ENCODE measurements at regions not wholly inside any gene's neighbourhood (a gene's known extent, or its start where the extent isn't known, plus 50 kb on each side); places are given as distances from the start of the nearest gene placed in this dataset.

DNA sequence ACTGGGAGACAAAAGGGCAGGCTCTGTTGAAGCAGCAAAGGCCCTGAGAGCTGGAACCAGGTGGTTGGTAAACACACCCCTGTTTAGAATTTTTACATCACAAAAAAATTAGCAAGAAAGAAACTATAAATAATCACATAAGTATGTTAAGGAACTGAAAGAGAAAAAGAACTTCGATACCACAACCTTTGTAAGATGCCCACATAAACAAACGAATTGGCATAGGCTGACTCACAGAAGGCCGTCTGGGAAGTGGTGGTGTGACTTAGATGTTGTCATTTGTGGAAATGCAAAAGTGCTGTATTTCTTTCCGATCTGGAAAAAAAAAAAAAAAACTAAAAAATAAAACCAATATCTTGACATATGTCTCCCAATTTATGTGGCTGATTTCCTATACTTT lies 235.1 kb downstream of the USP46 start:
- TF ChIP-seq, protein P1, sequence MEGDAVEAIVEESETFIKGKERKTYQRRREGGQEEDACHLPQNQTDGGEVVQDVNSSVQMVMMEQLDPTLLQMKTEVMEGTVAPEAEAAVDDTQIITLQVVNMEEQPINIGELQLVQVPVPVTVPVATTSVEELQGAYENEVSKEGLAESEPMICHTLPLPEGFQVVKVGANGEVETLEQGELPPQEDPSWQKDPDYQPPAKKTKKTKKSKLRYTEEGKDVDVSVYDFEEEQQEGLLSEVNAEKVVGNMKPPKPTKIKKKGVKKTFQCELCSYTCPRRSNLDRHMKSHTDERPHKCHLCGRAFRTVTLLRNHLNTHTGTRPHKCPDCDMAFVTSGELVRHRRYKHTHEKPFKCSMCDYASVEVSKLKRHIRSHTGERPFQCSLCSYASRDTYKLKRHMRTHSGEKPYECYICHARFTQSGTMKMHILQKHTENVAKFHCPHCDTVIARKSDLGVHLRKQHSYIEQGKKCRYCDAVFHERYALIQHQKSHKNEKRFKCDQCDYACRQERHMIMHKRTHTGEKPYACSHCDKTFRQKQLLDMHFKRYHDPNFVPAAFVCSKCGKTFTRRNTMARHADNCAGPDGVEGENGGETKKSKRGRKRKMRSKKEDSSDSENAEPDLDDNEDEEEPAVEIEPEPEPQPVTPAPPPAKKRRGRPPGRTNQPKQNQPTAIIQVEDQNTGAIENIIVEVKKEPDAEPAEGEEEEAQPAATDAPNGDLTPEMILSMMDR (IDR thresholded peaks at IDR 0.05; ENCODE audit: insufficient read depth, low read length): no peak
- TF ChIP-seq POLR2AphosphoS5 (IDR thresholded peaks at IDR 0.05; ENCODE audit: low read depth): no peak
- no peak for TF ChIP-seq GABPA (IDR thresholded peaks at IDR 0.05; ENCODE audit: low read depth)
- TF ChIP-seq, protein P2, sequence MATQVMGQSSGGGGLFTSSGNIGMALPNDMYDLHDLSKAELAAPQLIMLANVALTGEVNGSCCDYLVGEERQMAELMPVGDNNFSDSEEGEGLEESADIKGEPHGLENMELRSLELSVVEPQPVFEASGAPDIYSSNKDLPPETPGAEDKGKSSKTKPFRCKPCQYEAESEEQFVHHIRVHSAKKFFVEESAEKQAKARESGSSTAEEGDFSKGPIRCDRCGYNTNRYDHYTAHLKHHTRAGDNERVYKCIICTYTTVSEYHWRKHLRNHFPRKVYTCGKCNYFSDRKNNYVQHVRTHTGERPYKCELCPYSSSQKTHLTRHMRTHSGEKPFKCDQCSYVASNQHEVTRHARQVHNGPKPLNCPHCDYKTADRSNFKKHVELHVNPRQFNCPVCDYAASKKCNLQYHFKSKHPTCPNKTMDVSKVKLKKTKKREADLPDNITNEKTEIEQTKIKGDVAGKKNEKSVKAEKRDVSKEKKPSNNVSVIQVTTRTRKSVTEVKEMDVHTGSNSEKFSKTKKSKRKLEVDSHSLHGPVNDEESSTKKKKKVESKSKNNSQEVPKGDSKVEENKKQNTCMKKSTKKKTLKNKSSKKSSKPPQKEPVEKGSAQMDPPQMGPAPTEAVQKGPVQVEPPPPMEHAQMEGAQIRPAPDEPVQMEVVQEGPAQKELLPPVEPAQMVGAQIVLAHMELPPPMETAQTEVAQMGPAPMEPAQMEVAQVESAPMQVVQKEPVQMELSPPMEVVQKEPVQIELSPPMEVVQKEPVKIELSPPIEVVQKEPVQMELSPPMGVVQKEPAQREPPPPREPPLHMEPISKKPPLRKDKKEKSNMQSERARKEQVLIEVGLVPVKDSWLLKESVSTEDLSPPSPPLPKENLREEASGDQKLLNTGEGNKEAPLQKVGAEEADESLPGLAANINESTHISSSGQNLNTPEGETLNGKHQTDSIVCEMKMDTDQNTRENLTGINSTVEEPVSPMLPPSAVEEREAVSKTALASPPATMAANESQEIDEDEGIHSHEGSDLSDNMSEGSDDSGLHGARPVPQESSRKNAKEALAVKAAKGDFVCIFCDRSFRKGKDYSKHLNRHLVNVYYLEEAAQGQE (IDR thresholded peaks at IDR 0.05; ENCODE audit: insufficient replicate concordance, low read depth): no peak
